ENCODE measurements at regions not wholly inside any gene's neighbourhood (a gene's known extent, or its start where the extent isn't known, plus 50 kb on each side); places are given as distances from the start of the nearest gene placed in this dataset.

DNA sequence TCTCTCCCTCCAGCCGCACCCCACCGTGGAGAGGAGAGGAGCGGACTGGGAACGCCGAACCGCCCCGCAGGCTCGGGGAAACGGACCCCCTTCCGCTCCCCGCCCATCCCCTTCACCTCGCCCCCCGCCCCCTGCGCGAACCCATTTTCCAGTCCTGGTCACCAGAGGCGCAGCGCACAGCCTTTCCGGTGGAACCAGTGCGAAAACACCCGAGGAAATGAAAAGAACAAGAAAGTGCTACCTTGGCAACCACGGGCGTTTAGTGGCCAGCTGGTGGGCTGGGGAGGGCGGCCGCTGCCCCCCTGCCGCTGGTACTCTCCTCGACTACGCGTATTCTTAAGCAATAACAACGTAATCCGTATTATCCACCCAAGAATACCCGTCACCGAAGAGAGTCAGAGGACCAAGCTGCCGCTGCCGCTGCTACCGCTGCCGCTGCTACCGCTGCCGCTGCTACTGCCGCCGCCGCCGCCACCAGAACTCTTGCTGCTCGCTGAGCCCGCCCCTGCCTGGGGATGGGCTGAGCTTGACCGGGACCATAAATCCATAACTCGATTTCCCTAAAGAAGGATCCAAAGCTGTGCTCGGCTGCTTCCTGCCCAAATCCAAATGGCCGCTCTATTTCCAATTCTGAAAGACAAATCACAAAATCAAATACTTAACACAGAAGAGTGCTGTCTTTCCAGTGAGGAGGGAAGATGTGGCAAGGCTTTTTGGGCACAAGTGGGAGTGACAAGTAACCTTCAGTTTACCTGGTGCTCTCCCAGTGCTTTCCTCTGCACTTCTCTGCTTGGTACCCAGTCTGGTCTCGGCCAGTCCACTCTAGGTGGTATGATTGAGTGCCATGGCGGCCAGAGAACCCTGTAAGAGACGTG, 125.2 kb upstream of the DPYD start:
- TF ChIP-seq, protein P1, sequence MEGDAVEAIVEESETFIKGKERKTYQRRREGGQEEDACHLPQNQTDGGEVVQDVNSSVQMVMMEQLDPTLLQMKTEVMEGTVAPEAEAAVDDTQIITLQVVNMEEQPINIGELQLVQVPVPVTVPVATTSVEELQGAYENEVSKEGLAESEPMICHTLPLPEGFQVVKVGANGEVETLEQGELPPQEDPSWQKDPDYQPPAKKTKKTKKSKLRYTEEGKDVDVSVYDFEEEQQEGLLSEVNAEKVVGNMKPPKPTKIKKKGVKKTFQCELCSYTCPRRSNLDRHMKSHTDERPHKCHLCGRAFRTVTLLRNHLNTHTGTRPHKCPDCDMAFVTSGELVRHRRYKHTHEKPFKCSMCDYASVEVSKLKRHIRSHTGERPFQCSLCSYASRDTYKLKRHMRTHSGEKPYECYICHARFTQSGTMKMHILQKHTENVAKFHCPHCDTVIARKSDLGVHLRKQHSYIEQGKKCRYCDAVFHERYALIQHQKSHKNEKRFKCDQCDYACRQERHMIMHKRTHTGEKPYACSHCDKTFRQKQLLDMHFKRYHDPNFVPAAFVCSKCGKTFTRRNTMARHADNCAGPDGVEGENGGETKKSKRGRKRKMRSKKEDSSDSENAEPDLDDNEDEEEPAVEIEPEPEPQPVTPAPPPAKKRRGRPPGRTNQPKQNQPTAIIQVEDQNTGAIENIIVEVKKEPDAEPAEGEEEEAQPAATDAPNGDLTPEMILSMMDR (IDR thresholded peaks at IDR 0.05; ENCODE audit: insufficient read depth, low read length, poor library complexity, severe bottlenecking): no peak
- DNase-seq (ENCODE audit: low read depth): no peak
- Histone ChIP-seq H3K27me3 (ENCODE audit: control insufficient read depth, insufficient read depth, low read length) (peaks cover 27% of the 10 kb centered on the region), H3K36me3 (ENCODE audit: control insufficient read depth, insufficient read depth, low read length) (no peaks in the 10 kb centered on the region), H3K4me3 (ENCODE audit: low read depth, low read length) (peak overlapping the region; percentile 83)

DNA sequence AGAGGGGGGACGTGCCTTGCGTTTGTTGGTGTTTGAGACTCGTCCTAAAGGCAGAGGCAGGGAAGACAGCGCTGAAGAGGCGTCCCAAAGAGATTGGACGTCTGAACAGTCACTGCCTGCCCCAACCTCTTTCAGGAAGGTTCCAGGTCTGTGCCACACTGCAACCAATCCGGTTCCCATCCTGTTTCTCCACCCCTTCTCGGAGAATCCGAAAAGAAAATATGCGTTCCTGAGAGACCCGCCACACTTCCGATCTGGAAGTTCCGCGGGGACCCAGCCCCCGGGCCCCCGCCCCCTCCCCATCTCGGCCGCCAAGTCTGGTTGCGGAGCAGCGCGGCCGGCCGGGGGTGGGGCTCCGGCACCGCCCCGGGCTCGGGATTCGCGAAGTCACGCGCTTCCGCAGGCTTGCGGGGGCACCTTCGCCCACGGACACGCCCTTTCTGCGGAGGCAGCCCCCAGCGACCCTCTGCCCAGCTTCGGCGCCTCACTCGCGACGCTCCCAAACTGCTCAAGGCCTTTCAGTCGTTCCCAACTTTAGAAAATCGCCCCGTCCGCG, 124.5 kb upstream of the DPYD start:
- DNase-seq (ENCODE audit: low read depth): no peak
- Histone ChIP-seq H3K27me3 (ENCODE audit: control insufficient read depth, insufficient read depth, low read length) (peaks cover 27% of the 10 kb centered on the region), H3K36me3 (ENCODE audit: control insufficient read depth, insufficient read depth, low read length) (no peaks in the 10 kb centered on the region), H3K4me3 (ENCODE audit: low read depth, low read length) (peak overlapping the region; percentile 83)
- TF ChIP-seq, protein P1 (IDR thresholded peaks at IDR 0.05; ENCODE audit: insufficient read depth, low read length, poor library complexity, severe bottlenecking): no peak

DNA sequence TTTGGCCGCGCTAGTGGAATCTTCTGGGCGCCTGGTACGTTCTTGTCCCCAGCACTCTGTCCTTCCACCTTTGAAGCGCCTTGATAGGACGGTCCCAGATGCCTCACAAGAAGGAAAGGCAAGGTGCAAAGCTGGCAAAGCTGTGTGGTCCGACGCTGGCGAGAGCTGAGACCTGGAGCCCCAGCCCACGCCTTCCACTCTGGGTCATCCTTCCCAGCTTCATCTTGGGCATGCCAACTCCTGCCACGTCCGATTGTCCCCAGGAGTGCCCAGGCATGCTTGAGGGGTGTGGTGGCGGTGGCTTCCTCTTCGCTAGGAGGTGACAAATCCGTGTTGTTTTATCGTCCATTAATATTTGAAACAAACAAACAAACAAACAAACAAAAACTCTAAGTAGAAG, 123.9 kb upstream of the DPYD start:
- no peaks in the 10 kb centered on the region for H3K36me3 ChIP-seq (ENCODE audit: control insufficient read depth, insufficient read depth, low read length)
- no peak for DNase-seq (ENCODE audit: low read depth)
- TF ChIP-seq, protein P1 (IDR thresholded peaks at IDR 0.05; ENCODE audit: insufficient read depth, low read length, poor library complexity, severe bottlenecking): no peak
- peaks cover 26% of the 10 kb centered on the region for H3K27me3 ChIP-seq (ENCODE audit: control insufficient read depth, insufficient read depth, low read length)
- peak overlapping the region; percentile 83 for H3K4me3 ChIP-seq (ENCODE audit: low read depth, low read length)

DNA sequence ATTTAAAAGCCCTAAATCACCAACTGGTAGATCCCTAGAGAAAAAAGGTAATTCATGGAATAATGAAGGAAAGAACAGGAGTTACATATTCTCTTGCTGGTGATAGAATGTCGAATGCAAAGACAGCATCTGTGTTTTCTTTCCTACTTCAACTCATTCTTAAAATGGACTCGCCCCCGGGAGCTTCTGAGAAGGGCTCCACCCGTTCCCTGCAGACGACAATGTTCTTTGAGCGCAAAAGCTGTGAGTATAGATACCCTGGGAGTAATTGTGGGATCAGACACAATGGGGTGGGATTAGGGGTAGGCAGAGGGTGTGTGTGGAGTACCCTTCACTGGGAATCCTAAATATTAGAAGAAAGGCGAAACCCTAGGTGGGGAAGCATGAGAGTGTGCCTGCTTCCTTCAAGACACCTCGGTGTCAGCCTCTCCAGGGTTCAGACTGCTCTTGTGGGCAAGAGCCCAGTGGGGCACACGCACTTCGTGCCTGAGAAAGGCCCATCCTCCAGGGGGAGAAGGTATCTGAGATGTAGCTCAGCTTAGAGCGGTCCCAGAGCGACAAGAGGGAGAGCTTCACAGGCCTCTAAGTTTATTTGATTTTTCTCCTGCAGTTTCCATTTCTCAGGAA, 123.3 kb upstream of the DPYD start:
- TF ChIP-seq, protein P1 (IDR thresholded peaks at IDR 0.05; ENCODE audit: insufficient read depth, low read length, poor library complexity, severe bottlenecking): no peak
- no peak overlapping the region for H3K4me3 ChIP-seq (ENCODE audit: low read depth, low read length)
- H3K27me3 ChIP-seq (ENCODE audit: control insufficient read depth, insufficient read depth, low read length): peaks cover 20% of the 10 kb centered on the region
- H3K36me3 ChIP-seq (ENCODE audit: control insufficient read depth, insufficient read depth, low read length): no peaks in the 10 kb centered on the region
- DNase-seq (ENCODE audit: low read depth): no peak

DNA sequence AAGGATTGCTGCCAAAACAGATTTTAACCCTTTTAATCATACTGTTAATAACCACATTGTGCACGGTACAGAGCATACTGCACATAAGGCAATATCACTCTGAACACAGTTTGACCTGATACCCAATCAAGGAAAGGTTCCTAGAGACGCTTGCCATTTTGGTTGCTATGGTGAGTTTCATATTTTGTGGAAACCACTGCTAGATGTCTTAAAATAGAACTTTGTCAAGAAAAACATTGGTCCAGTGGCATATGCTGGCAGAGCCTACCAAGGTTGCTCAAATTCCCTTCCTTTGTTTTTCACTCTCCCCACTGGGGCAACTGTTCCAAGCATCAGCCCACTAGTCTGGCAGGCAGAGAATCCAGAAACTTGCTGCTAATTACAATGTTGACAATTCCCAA, 114.8 kb upstream of the DPYD start:
- Histone ChIP-seq H3K36me3 (ENCODE audit: control insufficient read depth, insufficient read depth, low read length) (no peaks in the 10 kb centered on the region), H3K27me3 (ENCODE audit: control insufficient read depth, insufficient read depth, low read length) (no peaks in the 10 kb centered on the region), H3K4me3 (ENCODE audit: low read depth, low read length) (no peak overlapping the region)
- TF ChIP-seq, protein P1 (IDR thresholded peaks at IDR 0.05; ENCODE audit: insufficient read depth, low read length, poor library complexity, severe bottlenecking): no peak
- no peak for DNase-seq (ENCODE audit: low read depth)

All from kidney epithelial cell (primary cell).